ENCODE measurements at regions not wholly inside any gene's neighbourhood (a gene's known extent, or its start where the extent isn't known, plus 50 kb on each side); places are given as distances from the start of the nearest gene placed in this dataset.

DNA sequence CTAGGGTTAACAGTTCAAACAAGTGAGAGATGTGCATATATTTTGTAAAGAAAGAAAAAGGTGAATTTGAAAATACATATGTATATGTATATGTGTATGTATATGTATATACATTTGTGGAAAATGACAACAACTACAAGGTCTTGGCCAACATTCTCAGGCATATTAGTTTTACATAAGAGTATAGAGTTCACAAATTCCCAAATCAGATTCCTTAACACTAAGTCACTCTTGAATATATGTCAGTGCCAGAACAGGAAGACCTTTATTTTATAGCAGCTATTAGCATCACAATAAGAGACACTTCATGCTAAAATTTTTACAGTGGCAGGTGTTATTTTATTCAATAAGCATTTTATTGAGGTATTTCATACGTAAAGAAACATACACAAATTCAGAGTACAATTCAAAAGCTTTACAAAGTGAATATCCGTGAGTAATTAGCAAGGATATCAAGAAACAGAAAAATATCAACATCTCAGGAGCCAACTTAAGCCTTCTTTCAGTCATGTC, 179.7 kb downstream of the SLC6A15 start:
- Histone ChIP-seq H3K36me3 (ENCODE audit: control insufficient read depth in 4 of 4, insufficient read depth in 3 of 4, low read depth in 1 of 4, low read length in 3 of 4) (no peaks in the 10 kb centered on the region), H3K9me3 (ENCODE audit: control insufficient read depth in 4 of 4, low read length in 3 of 4) (no peaks in the 10 kb centered on the region), H3K9ac (ENCODE audit: low read depth in 1 of 2, low read length in 2 of 2) (no peak overlapping the region), H3K4me3 (ENCODE audit: low read depth in 1 of 3, low read length in 3 of 3) (no peak overlapping the region), H3K27ac (ENCODE audit: low read depth in 1 of 2, low read length in 2 of 2) (no peak overlapping the region), H3K27me3 (ENCODE audit: control insufficient read depth in 4 of 4, insufficient read depth in 4 of 4, low read length in 3 of 4) (no peaks in the 10 kb centered on the region), H3K4me1 (ENCODE audit: control insufficient read depth in 4 of 4, insufficient read depth in 4 of 4, low read length in 3 of 4) (no peaks in the 10 kb centered on the region)
- WGBS: 63% methylated on average over 2 of the region's 2 CpGs
- DNase-seq (ENCODE audit: low spot score): no peak
- TF ChIP-seq FOXA1 (IDR thresholded peaks at IDR 0.05) (no peak), HNF4A (conservative IDR thresholded peaks at IDR 0.05) (no peak), HNF4G (IDR thresholded peaks at IDR 0.05) (no peak), YY1 (IDR thresholded peaks at IDR 0.05) (no peak), EGR1 (IDR thresholded peaks at IDR 0.05; ENCODE audit: low read depth in 2 of 2) (no peak), GABPA (IDR thresholded peaks at IDR 0.05 in 1 of 2, conservative IDR thresholded peaks at IDR 0.05 in 1 of 2) (no peak), RXRA (IDR thresholded peaks at IDR 0.05) (no peak), SP1 (IDR thresholded peaks at IDR 0.05) (no peak), TAF1 (conservative IDR thresholded peaks at IDR 0.05) (no peak), NR2F2 (IDR thresholded peaks at IDR 0.05) (no peak), JUND (IDR thresholded peaks at IDR 0.05) (no peak), CTCF (IDR thresholded peaks at IDR 0.05; ENCODE audit: low read depth, low read length, missing input control) (no peak), FOXA2 (IDR thresholded peaks at IDR 0.05) (no peak)
- TF ChIP-seq, protein P1, sequence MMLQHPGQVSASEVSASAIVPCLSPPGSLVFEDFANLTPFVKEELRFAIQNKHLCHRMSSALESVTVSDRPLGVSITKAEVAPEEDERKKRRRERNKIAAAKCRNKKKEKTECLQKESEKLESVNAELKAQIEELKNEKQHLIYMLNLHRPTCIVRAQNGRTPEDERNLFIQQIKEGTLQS (IDR thresholded peaks at IDR 0.05): no peak
- TF ChIP-seq, protein P2, sequence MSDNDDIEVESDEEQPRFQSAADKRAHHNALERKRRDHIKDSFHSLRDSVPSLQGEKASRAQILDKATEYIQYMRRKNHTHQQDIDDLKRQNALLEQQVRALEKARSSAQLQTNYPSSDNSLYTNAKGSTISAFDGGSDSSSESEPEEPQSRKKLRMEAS (IDR thresholded peaks at IDR 0.05): no peak
- TF ChIP-seq, protein P3, sequence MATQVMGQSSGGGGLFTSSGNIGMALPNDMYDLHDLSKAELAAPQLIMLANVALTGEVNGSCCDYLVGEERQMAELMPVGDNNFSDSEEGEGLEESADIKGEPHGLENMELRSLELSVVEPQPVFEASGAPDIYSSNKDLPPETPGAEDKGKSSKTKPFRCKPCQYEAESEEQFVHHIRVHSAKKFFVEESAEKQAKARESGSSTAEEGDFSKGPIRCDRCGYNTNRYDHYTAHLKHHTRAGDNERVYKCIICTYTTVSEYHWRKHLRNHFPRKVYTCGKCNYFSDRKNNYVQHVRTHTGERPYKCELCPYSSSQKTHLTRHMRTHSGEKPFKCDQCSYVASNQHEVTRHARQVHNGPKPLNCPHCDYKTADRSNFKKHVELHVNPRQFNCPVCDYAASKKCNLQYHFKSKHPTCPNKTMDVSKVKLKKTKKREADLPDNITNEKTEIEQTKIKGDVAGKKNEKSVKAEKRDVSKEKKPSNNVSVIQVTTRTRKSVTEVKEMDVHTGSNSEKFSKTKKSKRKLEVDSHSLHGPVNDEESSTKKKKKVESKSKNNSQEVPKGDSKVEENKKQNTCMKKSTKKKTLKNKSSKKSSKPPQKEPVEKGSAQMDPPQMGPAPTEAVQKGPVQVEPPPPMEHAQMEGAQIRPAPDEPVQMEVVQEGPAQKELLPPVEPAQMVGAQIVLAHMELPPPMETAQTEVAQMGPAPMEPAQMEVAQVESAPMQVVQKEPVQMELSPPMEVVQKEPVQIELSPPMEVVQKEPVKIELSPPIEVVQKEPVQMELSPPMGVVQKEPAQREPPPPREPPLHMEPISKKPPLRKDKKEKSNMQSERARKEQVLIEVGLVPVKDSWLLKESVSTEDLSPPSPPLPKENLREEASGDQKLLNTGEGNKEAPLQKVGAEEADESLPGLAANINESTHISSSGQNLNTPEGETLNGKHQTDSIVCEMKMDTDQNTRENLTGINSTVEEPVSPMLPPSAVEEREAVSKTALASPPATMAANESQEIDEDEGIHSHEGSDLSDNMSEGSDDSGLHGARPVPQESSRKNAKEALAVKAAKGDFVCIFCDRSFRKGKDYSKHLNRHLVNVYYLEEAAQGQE (IDR thresholded peaks at IDR 0.05): no peak
- TF ChIP-seq, protein P4, sequence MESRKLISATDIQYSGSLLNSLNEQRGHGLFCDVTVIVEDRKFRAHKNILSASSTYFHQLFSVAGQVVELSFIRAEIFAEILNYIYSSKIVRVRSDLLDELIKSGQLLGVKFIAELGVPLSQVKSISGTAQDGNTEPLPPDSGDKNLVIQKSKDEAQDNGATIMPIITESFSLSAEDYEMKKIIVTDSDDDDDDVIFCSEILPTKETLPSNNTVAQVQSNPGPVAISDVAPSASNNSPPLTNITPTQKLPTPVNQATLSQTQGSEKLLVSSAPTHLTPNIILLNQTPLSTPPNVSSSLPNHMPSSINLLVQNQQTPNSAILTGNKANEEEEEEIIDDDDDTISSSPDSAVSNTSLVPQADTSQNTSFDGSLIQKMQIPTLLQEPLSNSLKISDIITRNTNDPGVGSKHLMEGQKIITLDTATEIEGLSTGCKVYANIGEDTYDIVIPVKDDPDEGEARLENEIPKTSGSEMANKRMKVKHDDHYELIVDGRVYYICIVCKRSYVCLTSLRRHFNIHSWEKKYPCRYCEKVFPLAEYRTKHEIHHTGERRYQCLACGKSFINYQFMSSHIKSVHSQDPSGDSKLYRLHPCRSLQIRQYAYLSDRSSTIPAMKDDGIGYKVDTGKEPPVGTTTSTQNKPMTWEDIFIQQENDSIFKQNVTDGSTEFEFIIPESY (IDR thresholded peaks at IDR 0.05): no peak
